ENCODE measurements at regions not wholly inside any gene's neighbourhood (a gene's known extent, or its start where the extent isn't known, plus 50 kb on each side); places are given as distances from the start of the nearest gene placed in this dataset.

DNA sequence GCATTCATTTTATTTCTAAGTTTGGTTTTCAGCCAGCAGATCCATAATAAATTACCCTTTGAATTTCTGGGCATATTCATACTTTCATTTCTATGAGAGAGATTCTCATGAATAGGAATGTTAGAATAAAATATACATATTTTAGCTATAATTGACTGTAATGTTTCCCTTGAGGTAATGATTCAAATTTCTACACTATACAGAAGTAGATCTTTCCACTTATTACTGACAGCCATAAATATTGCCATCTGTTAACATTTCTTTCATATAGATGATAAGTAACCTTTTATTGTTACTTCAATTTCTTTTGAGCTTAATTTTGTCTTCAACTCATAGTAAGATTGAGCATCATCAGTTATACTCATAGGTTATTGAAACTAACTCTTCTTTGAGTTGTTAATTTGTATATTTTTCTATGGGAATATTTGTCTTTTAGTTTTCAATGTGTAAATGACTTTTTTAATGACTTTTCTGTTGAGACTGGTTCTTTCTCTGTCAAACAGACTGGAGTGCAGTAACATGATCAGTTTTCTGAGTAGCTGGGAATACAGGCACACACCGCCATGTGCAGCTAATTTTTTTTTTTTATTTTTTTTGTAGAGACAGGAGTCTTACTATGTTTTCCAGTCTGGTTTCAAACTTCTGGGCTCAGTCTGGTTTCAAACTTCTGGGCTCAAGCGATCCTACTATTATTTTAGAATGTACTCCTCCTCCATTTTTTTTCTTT, 991.6 kb downstream of the SLC6A15 start:
- ATAC-seq (ENCODE audit: low read depth) (no peak), DNase-seq (ENCODE audit: low spot score) (no peak)
- TF ChIP-seq, protein P1, sequence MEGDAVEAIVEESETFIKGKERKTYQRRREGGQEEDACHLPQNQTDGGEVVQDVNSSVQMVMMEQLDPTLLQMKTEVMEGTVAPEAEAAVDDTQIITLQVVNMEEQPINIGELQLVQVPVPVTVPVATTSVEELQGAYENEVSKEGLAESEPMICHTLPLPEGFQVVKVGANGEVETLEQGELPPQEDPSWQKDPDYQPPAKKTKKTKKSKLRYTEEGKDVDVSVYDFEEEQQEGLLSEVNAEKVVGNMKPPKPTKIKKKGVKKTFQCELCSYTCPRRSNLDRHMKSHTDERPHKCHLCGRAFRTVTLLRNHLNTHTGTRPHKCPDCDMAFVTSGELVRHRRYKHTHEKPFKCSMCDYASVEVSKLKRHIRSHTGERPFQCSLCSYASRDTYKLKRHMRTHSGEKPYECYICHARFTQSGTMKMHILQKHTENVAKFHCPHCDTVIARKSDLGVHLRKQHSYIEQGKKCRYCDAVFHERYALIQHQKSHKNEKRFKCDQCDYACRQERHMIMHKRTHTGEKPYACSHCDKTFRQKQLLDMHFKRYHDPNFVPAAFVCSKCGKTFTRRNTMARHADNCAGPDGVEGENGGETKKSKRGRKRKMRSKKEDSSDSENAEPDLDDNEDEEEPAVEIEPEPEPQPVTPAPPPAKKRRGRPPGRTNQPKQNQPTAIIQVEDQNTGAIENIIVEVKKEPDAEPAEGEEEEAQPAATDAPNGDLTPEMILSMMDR (IDR thresholded peaks at IDR 0.05; ENCODE audit: poor library complexity, severe bottlenecking), result no peak
- H3K4me3 ChIP-seq (ENCODE audit: severe bottlenecking), result no peak overlapping the region
- no peaks in the 10 kb centered on the region for H3K27me3 ChIP-seq (ENCODE audit: insufficient read depth, poor library complexity, severe bottlenecking)
- no peaks in the 10 kb centered on the region for H3K36me3 ChIP-seq (ENCODE audit: low read depth)
- no peak overlapping the region for H3K27ac ChIP-seq (ENCODE audit: poor library complexity, severe bottlenecking)
- H3K4me1 ChIP-seq (ENCODE audit: insufficient read depth, poor library complexity, severe bottlenecking), result no peaks in the 10 kb centered on the region
- no peaks in the 10 kb centered on the region for H3K9me3 ChIP-seq (ENCODE audit: severe bottlenecking)

DNA sequence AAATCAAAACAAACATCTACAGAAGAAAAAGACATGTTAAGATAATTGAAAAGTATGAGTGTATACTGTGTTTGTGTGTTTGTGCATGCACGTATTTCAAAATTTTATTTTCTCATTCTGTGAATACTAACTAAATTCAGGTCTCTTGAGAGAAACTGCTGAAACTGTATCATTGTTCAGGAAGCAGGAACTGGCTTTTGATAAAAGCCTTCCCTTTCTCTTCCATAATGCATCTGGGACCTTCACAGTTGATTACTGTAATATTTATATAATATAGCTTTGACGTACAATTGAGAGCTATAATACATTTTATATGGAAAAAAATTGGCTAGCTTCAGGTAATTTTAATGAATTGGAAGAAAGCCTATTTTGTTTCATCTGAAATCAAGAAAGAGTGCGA, 993.5 kb downstream of the SLC6A15 start:
- no peak overlapping the region for H3K4me3 ChIP-seq (ENCODE audit: severe bottlenecking)
- no peak for ATAC-seq (ENCODE audit: low read depth)
- H3K36me3 ChIP-seq (ENCODE audit: low read depth), result no peaks in the 10 kb centered on the region
- no peaks in the 10 kb centered on the region for H3K9me3 ChIP-seq (ENCODE audit: severe bottlenecking)
- no peaks in the 10 kb centered on the region for H3K4me1 ChIP-seq (ENCODE audit: insufficient read depth, poor library complexity, severe bottlenecking)
- TF ChIP-seq, protein P1 (IDR thresholded peaks at IDR 0.05; ENCODE audit: poor library complexity, severe bottlenecking), result no peak
- H3K27me3 ChIP-seq (ENCODE audit: insufficient read depth, poor library complexity, severe bottlenecking), result no peaks in the 10 kb centered on the region
- no peak for DNase-seq (ENCODE audit: low spot score)
- no peak overlapping the region for H3K27ac ChIP-seq (ENCODE audit: poor library complexity, severe bottlenecking)

DNA sequence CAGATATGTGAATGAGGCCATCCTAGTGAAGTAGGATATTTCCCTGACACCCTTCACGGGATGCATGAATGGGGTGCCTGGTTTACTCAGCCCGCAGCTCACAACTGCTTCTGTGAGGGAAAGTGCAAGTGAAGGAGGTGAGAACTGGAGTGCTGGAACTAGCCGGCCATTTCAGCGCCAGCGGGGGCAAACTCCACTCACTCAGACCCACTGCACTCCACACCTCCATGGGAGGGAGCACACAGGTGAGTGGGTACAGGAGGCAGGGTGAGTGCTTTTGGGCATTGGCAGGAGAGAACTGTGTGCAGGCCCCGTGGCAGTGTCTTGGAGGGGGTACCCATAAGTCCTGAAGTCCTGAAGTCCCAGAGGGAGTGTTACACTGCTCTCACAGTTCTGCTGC, 1008.4 kb downstream of the SLC6A15 start:
- ATAC-seq (ENCODE audit: low read depth) (no peak), DNase-seq (ENCODE audit: low spot score) (no peak)
- Histone ChIP-seq H3K27me3 (ENCODE audit: insufficient read depth, poor library complexity, severe bottlenecking) (no peaks in the 10 kb centered on the region), H3K9me3 (ENCODE audit: severe bottlenecking) (no peaks in the 10 kb centered on the region), H3K4me1 (ENCODE audit: insufficient read depth, poor library complexity, severe bottlenecking) (no peaks in the 10 kb centered on the region), H3K27ac (ENCODE audit: poor library complexity, severe bottlenecking) (no peak overlapping the region), H3K4me3 (ENCODE audit: severe bottlenecking) (no peak overlapping the region), H3K36me3 (ENCODE audit: low read depth) (no peaks in the 10 kb centered on the region)
- TF ChIP-seq, protein P1 (IDR thresholded peaks at IDR 0.05; ENCODE audit: poor library complexity, severe bottlenecking), result no peak

DNA sequence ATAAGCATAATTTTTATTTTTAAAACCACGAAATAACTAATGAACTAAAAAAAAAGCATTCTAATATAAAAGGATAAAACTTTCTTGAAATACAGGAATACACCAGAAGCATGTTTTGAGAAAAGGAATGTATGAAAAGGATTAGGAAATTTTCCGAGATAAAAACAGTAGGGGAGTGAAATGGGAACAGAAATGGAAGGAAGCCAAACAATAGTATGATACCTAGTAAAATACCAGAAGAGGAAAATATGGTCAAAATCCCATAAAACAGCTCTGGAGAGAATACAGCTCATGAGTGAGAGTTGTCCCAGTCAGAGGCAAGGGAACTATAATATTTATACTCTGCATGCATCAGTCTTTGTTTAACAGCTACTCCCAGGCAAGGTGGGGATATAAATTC, 1016.2 kb downstream of the SLC6A15 start:
- Histone ChIP-seq H3K27ac (ENCODE audit: poor library complexity, severe bottlenecking) (no peak overlapping the region), H3K9me3 (ENCODE audit: severe bottlenecking) (no peaks in the 10 kb centered on the region), H3K27me3 (ENCODE audit: insufficient read depth, poor library complexity, severe bottlenecking) (no peaks in the 10 kb centered on the region), H3K4me3 (ENCODE audit: severe bottlenecking) (no peak overlapping the region), H3K4me1 (ENCODE audit: insufficient read depth, poor library complexity, severe bottlenecking) (no peaks in the 10 kb centered on the region), H3K36me3 (ENCODE audit: low read depth) (no peaks in the 10 kb centered on the region)
- TF ChIP-seq, protein P1 (IDR thresholded peaks at IDR 0.05; ENCODE audit: poor library complexity, severe bottlenecking), result no peak
- no peak for DNase-seq (ENCODE audit: low spot score)
- no peak for ATAC-seq (ENCODE audit: low read depth)

DNA sequence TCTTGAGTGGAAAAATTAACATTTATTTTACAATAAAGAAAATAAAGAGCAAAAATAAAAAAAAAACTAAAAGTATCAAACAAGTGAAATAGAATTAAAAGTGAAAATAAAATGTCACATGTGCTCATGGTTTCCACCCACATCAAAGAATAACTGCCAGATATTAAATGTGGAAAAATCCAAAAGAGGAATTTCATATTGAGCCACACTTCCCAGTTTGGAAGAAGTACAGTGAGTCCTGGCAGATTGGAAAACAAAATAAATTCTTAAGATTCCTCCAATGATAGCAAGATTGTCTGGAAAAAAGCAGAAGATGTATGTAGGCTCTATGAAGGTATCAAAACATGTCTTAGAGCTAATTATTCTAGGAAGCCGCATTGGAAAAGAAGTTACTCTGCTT, 1019.5 kb downstream of the SLC6A15 start:
- H3K4me3 ChIP-seq (ENCODE audit: severe bottlenecking), result no peak overlapping the region
- H3K9me3 ChIP-seq (ENCODE audit: severe bottlenecking), result no peaks in the 10 kb centered on the region
- no peak for DNase-seq (ENCODE audit: low spot score)
- H3K36me3 ChIP-seq (ENCODE audit: low read depth), result no peaks in the 10 kb centered on the region
- no peaks in the 10 kb centered on the region for H3K27me3 ChIP-seq (ENCODE audit: insufficient read depth, poor library complexity, severe bottlenecking)
- TF ChIP-seq, protein P1 (IDR thresholded peaks at IDR 0.05; ENCODE audit: poor library complexity, severe bottlenecking), result no peak
- no peak for ATAC-seq (ENCODE audit: low read depth)
- H3K4me1 ChIP-seq (ENCODE audit: insufficient read depth, poor library complexity, severe bottlenecking), result no peaks in the 10 kb centered on the region
- H3K27ac ChIP-seq (ENCODE audit: poor library complexity, severe bottlenecking), result no peak overlapping the region
